ENCODE measurements at regions not wholly inside any gene's neighbourhood (a gene's known extent, or its start where the extent isn't known, plus 50 kb on each side); places are given as distances from the start of the nearest gene placed in this dataset.
A peak's percentile ranks its signal among the peaks of the same experiment; 100 is the strongest.

DNA sequence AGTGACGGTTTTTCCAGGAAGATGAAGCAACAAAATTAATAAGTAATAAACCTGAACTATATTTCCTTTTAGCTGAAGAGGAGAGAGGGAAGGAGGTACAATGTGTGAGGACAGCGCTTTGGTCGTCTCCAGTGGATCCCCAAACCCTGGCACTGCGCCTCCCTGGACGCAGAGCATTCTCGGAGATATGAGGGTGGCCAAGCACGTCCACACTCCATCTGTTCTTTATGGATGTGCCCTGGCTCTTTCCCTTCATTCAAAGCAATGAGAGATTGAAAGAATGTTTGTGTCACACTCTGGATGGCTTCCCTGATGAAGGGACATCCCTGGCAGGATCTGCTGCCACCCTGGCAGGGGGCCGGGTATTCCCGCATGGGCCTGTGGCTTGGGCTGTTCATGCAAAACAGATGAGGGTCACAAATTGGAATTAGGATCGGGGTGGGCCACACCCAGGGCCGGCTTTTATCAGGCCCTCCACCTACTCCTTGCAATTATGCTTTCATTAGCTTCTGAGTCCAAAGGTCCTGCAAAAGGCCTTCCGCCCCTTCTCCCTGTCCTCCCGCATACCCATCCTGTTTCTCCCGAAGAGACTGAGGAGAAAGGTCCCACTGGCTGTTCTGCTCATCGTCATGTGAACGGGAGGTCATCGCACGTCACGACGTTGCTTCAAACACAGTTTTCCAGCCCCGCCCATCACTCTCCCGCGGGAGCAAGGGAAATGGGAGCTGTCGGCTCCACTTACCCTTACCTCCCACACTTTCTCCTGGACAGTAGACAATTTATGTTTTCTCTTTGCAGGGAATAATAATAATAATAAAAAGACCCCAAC is 286.1 kb upstream of the IRX4 start:
- no peak for DNase-seq (ENCODE audit: low spot score)

DNA sequence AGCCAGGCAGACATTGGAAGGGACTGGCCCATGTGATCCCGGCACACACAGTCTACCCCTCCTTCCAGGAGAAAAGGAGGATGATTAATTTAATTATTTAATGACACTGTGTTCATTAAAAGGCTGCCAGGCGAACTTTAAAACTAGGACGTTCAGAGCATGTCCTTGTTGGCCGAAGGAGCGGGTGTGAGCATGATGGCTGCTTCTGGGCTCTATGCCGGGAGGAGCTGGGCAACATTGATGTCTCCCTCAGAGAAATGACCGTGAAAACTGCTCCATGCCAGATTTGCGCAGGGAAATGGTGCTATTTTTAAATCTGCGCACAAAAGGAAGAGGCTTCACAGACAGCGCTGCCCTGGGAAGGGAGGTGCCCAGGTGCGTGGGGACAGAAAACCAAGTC is 284.9 kb upstream of the IRX4 start:
- DNase-seq (ENCODE audit: low spot score): no peak

DNA sequence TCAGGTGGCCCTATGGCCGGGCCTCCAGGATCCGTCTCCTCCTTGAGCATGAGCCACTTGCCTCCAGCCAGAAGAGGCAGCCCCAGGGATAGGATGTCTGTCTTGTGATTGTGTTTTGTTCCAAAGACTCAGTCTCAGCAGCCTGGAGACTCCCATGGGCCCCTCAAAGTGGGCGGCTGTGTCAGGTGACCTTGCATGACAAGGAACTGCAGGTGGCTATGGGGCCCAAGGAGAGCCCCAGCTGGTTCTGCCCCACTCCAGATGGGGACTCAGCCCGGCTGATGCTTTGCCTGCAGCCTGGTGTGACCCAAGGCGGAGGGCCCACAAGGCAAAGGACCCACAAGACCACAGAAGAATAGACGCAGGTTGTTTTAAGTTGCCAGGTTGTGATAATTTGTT is 284.3 kb upstream of the IRX4 start:
- DNase-seq (ENCODE audit: low spot score): no peak

DNA sequence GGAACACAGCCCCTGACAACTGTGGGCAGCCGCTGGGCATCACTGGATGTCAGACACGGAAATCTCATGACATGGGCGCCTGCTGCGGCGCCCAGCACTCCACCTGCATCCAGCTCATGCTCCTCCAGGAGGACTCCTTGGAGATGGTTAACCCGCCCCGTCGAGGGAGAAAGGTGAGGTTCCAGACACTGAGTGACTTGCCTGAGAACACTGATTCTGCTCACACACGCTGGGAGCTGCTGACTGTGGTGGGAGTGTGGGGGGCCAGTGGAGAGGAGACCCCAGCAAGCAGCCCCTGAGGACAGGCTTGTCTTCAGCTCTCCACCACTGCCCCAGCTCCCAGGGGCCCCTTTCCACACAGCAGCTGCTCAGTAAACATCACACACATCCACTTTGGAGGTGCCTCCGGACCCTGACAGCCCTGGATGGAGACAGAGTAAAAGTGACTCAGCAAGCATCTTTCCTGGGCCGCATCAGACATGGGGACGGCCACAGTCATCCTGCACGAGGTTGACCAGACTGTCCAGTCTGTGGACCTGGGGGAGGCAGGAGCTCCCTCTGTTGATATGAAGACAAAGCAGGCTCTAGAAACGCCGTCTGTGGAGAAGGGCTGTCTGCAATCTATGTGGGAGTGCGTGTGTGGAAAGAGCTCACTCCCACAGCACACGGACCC is 283.7 kb upstream of the IRX4 start:
- no peak for DNase-seq (ENCODE audit: low spot score)

DNA sequence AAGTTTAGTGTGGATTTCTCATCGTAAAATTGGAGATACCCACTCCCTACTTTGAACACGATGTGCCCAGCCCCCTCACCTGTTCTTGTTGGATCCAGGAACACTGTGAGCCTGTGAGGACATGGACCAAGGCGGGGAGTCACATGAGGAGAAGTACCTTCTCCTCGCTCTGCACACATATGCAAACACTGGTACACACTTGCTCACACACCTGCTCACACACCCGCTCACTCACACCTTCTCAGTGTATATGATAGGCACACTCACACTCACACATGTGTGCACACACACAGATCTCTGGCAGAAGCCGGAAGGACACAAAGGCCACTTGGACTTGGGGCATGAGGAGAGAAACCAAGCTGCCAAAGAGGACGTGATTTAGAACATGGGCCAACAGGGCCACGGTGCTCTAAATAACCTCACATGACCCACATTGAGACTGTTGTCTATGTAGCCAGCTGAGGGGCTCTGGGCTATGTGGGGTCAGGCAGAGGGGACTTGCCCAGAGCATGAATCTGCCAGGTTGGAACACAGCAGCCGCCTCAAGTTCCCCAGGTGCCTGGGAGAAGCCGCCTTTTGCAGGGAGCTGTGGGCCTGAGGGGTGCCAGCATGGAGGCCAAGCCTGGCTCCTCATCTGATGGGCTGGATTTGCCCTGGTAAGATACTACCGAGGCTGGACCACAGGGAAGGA is 283.0 kb upstream of the IRX4 start:
- DNase-seq (ENCODE audit: low spot score): no peak

DNA sequence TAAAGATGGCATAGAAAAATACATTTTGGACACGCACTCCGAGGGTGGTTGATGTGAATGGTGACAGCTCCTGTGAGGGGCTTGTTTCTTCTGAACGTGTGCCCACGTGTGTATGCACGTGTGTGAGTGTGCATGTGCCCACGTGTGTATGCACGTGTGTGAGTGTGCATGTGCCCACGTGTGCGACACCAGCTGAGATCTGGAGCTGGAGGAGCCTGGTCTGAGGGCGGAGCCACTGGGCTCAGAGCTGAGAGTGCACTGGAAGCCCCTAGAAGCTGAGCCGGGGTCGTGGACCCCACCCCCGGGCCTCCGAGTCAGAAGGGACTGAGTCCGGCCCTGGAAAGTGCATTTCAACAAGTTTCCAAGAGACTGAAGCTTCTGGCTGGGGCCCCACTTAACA is 282.5 kb upstream of the IRX4 start:
- no peak for DNase-seq (ENCODE audit: low spot score)

DNA sequence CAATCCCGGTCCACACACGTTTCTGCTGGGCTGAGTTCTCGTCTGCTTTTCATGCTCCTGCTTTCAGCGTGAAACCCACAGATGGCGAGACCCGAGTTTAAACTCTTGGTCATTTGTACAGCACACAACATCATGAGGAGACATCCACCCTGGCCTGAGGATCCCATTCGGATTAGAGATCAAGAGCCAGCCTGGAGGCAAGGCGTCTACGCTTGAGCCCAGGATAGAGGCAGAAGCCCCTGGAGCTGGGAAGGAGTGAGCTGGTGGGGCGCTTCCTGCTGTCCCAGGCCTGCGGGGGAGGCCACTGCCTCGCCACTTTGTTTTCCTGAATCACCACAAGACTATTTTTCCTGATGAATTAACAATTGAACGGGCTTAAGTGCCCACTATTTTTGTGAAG is 281.9 kb upstream of the IRX4 start:
- no peak for DNase-seq (ENCODE audit: low spot score)

DNA sequence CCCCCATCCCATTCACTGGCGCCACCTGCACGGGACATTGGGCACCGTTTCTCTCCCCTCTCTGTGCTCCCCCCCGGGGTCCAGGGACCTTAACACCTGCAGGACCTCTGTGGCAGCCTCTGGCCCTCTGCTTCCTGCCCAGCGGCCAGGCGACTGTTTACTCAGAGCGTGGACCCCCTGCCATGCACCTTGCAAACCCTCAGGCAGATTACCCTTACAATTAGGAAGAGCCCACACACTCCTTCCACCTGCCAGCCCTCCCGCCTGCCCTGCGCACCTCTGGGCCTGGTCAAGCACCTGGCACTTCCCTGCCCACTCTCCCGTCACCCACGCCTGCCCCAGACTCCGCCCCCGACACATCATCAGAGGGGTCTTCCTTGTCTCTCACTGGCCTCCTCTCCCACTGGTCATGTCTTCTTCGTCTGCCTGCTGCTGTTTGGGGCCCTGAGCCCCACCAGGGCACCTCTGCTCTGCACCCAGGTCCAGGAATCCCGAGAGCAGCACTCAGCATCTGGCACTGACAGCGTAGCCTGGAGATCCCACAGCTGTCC is 281.3 kb upstream of the IRX4 start:
- no peak for DNase-seq (ENCODE audit: low spot score)

DNA sequence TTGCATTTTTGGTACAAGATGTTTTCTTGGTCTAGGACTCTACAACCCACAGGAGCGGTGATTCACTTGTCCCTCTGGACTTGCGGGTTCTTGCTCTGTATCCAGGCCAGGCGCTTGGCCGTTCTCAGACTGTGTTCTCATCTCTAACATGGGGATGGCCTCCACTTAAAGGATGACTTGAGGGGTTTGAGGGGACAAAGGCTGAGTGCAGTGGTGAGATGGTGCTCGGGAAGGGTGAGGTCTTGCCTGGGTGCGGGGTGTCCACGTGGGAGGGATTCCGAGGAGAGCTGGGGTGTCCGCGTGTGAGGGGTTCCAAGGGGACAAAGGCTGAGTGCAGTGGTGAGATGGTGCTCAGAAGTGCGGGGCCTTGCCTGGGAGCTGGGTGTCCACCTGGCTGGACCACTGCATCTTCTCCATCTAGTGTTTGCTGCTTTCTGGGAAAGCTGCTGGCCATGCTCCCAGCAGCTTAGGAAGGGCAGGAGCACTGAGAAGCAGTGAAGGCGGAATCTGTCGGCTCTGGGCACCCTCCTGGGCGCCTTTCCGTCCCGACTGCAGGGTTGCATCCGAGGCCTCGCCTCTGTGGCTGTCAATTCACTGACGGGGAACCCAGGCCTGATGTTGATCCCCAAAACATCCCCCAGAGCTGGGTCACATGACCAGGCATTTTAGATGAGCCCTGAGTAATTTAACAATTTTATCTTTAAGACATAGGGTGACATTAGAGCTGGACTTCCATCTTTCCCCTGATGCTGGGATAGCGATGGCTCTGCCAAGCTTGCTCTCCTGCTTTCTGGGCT is 280.5 kb upstream of the IRX4 start:
- DNase-seq (ENCODE audit: low spot score): no peak

DNA sequence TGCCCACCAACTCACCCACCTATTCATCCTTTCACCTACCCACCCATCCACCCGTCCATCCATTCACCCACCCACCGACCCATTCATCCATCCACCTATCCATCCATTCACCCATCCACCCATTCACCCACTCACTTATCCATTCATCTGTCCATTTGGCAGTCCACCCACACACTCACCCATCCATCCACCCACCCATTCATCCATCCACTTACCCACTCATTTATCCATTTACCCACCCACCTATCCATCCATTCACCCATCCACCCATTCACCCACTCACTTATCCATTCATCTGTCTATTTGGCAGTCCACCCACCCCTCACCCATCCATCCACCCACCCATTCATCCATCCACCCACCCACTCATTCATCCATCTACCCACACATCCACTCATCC is 278.1 kb upstream of the IRX4 start:
- DNase-seq (ENCODE audit: low spot score): no peak

DNA sequence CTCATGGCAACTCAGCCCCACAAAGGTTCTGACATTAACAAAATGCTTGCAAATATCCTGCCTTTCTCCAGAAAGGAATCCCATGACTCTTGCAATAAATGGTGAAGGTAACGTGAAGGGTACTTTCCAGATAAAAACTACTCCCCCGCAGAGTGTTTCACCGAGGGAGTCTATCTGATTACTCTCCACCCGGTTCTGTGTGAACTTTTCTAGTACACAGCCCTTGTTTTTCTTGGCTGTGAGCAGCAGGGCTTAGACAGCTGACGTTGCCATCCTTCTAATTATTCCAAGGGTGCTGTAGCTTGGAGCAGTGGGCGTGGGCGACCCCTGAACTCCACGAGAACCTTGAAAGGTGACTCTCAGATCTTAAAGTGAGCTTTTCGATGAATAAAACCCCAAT is 276.0 kb upstream of the IRX4 start:
- DNase-seq (ENCODE audit: low spot score): no peak

DNA sequence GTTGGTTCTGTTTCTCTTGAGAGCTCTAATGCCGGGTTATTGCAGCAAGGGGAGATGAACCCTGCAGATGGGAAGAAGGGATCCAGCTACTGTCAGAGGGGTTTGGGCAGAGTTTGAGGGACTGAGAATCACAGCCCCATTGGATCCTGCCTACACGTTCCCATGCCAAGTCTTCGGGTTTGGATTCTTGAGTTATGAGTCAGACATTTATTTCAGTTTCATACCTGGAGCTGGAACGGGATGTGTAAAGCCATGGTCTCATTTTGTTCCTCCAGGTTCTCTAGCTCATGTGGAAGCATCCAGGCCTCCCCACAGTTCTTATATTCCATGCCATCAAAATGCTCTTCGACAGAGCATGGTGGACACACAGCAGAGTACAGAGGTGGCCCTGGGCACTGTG is 275.4 kb upstream of the IRX4 start:
- no peak for DNase-seq (ENCODE audit: low spot score)

DNA sequence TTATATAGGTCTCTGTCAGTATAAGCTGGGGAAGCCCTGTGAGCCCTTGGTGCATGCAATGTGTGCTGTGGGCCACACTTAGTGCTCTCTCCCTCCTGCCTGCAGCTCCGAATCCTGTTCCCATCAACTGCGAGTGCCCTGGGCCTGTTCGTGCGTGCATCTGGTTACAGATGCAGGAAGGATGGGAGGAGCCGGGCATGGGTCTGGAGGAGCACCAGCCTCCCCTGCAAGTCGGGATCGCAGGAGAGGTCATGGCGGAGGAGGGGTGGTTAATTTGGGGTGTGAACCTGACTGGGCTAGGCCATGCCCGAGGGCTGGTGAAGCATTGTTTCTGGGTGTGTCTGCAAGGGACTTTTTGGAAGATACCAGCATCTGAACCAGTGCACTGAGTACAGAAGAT is 274.6 kb upstream of the IRX4 start:
- no peak for DNase-seq (ENCODE audit: low spot score)

DNA sequence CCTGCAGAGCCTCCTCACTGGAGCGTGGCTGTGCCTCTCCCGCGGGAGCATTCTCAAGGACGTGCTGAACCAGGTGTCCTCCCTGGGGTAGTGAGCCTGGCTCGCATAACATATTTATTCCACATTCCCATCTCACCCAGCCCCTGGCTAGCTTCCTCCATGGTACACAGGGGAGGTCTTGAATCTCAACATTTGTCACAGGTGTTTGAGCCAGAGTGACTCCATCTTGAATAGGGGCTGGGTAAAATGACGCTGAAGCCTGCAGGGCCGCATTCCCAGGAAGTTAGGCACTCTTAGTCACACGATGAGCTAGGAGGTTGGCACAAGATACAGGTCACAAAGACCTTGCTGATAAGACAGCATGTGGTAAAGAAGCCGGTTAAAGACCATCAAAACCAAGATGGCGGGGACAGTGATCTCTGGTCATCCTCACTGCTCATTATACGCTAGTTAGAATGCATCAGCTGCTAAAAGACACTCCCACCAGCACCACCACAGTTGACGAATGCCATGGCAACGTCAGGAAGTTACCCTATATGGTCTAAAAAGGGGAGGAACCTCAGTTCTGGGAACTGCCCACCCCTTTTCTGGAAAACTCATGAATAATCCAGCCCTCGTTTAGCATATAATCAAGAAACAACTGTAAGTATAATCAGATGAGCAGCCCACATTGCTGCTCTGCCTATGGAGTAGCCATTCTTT is 273.8 kb upstream of the IRX4 start:
- no peak for DNase-seq (ENCODE audit: low spot score)

DNA sequence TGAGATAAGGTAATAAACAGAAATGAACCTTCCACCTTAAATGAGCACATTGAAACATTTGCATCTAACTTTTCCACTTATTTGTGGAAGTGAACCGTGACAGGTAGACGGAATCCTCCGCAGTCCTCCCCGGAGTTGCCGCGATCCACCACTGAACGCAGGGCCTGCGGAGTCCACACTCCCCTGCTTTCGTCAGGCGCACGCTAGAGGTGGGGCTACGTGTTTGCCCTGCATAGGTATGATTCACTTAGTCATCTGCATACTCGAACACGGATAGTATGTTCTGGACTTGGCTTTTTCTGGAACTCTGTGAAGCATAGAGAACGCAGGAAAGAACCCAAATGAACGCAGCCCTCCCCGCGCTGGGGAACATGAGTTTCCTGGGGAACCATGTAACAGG is 272.8 kb upstream of the IRX4 start:
- DNase-seq (ENCODE audit: low spot score): no peak

DNA sequence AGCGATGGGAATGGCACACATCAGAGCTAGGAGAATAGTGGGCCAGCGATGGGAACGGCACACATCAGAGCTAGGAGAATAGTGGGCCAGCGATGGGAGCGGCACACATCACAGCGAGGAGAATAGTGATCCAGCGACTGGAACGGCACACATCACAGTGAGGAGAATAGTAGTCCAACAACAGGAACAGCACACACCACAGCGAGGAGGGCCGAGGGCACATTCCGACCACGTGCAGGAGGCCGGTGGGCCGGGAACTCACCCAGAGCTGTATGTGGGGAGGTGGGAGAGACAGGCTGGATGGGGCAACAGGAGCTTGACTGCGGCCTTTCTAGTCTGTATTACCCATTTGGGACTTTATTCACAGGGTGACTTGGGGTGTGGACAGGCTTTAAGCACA is 271.1 kb upstream of the IRX4 start:
- DNase-seq (ENCODE audit: low spot score): no peak

DNA sequence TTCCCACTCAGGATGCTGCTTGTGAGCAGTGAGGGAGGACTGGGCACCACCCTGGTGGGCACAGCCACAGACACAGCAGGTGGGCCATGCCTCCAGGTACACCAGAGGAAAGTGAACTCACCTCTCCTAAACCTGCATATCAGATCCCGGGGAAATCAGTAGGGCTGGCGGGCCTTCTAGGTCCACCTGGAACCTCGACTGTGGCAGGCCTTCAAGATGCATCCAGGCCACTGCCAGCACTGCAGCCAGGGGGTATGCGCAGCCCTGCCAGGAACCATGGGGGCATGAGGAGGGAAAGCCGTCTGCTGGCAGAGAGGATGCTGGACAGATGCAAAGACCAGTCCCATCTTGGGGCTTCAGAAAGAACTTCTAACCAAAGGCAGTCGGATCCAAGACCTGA is 270.6 kb upstream of the IRX4 start:
- no peak for DNase-seq (ENCODE audit: low spot score)

DNA sequence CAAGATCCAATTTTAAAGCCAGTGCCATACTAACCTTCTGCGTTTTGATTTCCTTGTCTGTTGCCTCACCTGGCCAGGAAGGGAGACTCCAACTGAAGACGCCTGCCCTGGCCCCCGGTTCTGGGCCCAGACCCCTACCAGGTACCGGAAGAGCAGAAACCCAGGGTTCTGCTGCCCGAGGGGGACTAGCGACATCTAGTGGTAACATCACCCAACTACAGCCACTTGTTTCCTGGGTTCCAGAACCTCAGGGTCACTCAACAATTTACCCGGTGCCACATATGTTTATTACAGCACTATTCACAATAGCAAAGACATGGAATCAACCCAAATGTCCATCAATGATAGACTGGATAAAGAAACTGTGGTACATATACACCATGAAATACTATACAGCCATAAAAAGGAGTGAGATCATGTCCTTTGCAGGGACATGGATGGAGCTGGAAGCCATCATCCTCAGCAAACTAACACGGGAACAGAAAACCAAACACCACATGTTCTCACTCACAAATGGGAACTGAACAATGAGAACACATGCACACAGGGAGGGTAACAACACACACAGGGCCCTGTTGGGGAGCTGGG is 268.7 kb upstream of the IRX4 start:
- DNase-seq (ENCODE audit: low spot score): peak; percentile 71

DNA sequence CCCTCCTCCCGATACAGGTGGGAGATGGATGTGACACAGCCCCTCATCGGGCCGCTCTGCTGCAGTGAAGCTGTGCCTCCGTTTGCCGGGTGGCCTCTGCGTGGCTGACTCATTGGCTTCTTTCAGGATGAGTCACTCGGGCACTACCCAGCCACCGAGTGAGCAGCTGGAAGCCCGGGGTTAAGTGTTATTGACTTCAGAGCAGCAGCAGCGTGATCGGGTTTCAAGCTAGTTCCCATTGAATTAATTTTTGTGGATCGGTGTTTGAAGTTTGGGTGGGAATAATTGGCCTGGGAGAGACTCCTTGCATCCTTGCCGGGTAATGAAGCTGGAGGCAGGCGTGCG is 266.4 kb upstream of the IRX4 start:
- no peak for DNase-seq (ENCODE audit: low spot score)

DNA sequence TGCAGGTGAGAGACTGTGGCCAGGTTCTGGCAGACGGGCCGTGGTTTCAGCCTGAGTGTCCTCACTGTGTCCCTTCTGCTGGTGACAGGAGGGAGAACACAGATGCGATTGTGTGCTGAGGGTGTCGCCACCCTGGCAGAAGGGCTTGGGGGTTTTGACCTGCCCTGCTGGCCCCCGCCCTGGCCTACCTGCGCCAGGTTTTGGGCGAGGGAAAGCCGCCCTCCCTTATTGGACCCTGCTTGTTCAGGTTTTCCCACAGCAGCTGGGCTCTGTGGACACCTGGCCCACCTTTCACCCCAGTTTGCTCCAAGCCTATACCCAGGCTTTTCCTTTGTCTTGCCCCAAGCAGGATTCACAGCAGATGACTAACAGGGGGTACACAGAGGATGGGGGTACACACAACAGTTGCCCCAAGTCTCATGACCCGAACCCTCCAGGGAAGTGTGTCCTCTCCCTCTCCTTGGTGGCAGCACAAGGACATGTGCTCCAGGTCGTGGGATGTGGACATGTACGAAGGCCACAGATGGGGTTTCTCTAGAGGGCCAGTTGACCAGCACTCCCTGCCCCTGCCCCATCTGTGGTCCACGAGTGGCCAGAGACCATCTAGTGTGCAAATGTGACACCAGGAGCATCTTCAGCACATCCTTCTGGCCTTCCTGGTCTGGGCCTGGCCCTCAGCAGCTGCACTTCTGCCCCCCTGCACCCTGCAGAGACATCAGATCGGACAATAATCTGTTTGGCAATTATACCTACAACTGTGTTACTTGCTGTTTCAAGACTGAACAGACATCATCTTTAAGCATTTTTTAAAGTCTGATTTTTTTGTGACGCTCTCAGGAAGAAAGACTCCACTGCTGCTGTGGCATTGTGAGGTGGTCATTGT is 265.8 kb upstream of the IRX4 start:
- no peak for DNase-seq (ENCODE audit: low spot score)
